ENCODE measurements at regions not wholly inside any gene's neighbourhood (a gene's known extent, or its start where the extent isn't known, plus 50 kb on each side); places are given as distances from the start of the nearest gene placed in this dataset.

- TF ChIP-seq CTCF (IDR thresholded peaks at IDR 0.05) (no peak), POLR2A (IDR thresholded peaks at IDR 0.05) (no peak)
Observed at GRCh38 chr1:60342569-60342968, 269.0 kb upstream of the C1orf87 start.
